NCI-H1930 (cell line): ENCODE measurements at regions not wholly inside any gene's neighbourhood (a gene's known extent, or its start where the extent isn't known, plus 50 kb on each side); places are given as distances from the start of the nearest gene placed in this dataset.
"Not testable (repeated sequence)": the region's sequence is repeated elsewhere in the genome, so short reads cannot be mapped to it uniquely, and the experiment has no call there.

Source experiments
- DNase-seq, 2 experiments: peaks; one replicate each; lab custom pipeline; 2025; lab: John Stamatoyannopoulos, UW

DNA sequence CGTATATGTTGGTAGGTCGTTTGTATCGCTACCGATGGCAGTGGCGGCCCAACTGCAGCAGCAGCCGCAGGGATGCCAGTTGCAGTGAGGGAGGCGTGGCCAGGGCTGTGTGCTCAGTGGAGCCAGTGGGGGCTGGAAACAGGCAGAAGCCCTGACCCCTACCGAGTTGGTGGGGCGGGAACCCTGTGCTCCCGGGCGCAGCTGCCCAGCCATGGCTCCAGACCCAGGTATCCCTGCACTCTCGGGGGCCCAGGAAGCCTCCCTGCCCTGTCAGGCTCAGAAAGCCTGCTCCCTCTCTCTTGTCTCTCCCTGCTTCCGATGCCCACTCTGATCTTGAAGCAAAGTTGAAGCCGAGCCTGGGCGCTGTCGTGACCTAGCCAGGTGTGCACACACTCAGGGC lies 78.6 kb upstream of the ITGB1 start:
- DNase-seq, result no peak

DNA sequence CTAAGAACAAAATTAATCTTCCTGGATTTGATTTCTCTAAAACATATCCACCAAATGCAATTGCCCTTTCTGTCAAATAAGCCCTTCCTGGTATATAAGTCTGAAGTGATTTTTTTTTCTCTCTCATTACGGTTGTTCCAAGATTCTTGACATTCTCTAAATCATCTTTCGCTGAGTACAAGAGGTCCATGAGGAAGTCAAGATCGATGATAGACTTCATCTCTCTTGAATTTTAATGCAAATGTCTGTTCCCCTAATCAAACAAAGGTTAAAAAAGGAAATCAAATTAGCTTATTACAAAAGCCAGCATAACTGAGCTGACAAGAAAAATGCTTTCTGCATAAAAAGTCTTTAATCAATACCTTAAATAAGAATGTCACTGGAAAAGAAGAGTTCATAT lies 77.4 kb upstream of the ITGB1 start:
- DNase-seq, result no peak

- DNase-seq, result no peak
Observed at GRCh38 chr10:33034931-33035330, 76.9 kb upstream of the ITGB1 start.

GRCh38 chr10:33032654-33033151 lies 74.7 kb upstream of the ITGB1 start:
- DNase-seq, result no peak

DNA sequence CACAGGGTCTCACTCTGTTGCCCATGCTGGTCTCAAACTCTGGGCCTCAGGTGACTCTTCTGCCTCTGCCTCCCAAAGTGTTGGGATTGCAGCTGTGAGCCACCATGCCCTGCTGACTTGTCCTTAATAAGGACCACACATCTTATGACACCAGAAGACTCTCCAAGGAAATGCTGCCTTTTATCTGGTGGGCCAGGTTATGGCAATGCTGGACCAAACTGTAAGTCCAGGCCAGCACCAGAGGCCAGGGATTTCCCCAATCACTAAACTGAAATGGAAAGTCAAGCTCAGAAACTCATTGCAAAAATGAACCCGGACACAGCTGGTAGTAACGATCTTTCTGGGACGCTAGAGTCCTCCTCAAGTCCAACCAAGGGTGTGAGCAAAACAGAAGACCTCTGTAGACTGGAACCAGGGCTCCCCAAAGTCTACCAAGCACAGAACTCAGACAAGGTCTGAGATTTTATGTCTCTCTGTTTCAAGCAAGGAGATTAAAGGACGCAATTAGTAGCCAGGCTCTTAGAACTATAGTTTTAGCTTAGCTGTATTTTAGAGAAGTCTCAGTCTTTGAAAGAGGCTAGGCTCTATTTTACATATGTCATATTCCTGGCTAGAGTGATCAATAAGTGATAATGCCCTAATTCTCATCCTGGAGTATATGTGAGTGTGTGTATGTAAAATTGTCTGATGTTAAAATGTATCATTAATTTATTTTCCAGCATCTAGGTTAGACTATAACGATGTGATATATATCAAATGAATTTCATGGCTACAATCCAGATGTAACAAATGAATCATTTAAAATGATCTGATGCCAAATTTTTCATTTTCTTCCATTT lies 74.0 kb upstream of the ITGB1 start:
- DNase-seq, result no peak

DNA sequence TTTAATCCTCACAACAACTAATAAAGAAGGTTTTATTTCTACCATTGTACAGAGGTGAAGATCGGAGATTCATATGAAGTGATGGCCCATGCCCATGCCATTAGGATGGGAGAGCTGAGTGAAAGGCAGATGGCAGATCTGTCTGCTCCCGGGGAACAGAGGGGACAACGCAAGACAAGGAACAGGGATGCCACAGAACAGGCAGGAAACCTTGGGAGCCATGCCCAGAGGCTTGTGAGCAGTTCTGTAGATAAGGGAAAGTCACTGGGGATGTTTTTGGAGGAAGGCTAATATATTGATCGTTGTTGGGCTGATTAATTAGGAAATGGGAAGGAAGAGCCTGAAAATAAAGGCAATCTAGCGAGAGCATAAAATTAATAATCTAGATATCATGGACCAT lies 73.1 kb upstream of the ITGB1 start:
- no peak for DNase-seq

GRCh38 chr10:33028515-33028914 lies 70.5 kb upstream of the ITGB1 start:
- not testable (repeated sequence) for DNase-seq

- no peak for DNase-seq
Observed at GRCh38 chr10:33027088-33027487, 69.1 kb upstream of the ITGB1 start.

DNA sequence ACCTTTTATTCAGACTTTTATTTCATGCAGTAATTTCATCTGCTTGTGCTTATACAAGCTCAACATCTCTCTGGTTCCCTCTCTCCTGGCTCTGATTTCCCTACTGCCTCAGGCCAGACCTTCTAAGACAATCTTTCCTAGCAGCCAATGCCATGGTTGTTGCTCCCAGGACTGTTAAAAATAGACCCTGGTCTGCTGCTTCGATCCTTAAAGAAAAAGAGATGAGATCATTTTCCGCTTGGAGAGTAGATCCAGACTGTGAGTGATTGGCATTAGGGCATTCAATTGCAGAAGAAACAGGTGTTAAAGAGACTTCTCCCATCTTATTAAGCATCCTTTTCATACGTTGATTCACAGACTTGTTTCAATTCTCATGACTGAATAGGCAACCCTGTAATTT lies 68.4 kb upstream of the ITGB1 start:
- DNase-seq, result no peak

- DNase-seq, result no peak
Observed at GRCh38 chr10:33025910-33026309, 67.9 kb upstream of the ITGB1 start.

- no peak for DNase-seq
Observed at GRCh38 chr10:33025039-33025438, 67.0 kb upstream of the ITGB1 start.

DNA sequence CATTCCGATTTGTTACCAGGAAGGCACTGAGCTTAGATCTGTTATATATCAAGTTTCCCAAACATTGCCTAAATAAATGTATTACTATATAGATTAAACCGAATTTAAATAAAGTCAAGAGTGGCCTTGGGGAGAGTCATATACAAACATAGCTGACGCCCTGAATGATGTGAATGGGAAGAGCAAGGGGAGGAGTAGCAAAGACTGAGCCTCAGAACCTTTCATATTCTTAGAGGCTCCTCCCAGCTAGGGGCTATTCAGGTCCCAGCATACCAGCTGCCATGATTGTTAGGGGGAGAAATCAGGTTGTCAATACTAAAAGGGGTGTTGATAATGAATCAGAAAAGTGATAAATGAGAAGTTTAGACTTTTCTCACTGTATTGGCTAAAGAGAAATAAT lies 64.7 kb upstream of the ITGB1 start:
- no peak for DNase-seq

DNA sequence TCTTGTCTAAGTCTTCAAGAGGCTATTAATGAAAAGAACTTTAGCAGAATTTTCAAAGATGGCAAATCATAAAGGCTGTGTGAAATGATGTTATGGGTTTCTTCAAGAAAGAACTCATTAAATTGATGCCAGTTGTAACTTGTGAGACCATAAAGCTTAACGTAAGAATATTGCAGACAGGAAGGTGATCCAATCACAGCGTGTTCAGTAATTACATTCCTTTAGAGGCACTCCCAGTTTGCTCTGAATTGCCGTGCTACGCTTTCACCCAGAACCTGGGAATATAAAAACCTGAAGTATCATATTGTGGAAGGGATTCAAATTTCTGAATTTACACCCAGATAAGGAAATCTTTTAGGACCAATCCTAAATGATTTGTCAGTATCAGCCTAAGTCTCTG lies 64.1 kb upstream of the ITGB1 start:
- DNase-seq, result no peak

- DNase-seq, result no peak
Observed at GRCh38 chr10:33016988-33017387, 59.0 kb upstream of the ITGB1 start.

GRCh38 chr10:33015761-33016547 lies 57.9 kb upstream of the ITGB1 start:
- no peak for DNase-seq

DNA sequence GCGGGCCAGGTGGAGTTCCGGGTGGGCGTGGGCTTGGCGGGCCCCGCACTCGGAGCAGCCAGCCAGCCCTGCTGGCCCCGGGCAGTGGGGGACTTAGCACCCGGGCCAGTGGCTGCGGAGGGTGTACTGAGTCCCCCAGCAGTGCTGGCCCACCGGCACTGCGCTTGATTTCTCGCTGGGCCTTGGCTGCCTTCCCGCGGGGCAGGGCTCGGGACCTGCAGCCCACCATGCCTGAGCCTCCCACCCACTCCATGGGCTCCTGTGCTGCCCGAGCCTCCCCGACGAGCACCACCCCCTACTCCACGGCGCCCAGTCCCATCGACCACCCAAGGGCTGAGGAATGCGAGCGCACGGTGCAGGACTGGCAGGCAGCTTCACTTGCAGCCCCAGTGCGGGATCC lies 55.3 kb upstream of the ITGB1 start:
- DNase-seq, result not testable (repeated sequence)

- no peak for DNase-seq
Observed at GRCh38 chr10:33012306-33012705, 54.3 kb upstream of the ITGB1 start.

DNA sequence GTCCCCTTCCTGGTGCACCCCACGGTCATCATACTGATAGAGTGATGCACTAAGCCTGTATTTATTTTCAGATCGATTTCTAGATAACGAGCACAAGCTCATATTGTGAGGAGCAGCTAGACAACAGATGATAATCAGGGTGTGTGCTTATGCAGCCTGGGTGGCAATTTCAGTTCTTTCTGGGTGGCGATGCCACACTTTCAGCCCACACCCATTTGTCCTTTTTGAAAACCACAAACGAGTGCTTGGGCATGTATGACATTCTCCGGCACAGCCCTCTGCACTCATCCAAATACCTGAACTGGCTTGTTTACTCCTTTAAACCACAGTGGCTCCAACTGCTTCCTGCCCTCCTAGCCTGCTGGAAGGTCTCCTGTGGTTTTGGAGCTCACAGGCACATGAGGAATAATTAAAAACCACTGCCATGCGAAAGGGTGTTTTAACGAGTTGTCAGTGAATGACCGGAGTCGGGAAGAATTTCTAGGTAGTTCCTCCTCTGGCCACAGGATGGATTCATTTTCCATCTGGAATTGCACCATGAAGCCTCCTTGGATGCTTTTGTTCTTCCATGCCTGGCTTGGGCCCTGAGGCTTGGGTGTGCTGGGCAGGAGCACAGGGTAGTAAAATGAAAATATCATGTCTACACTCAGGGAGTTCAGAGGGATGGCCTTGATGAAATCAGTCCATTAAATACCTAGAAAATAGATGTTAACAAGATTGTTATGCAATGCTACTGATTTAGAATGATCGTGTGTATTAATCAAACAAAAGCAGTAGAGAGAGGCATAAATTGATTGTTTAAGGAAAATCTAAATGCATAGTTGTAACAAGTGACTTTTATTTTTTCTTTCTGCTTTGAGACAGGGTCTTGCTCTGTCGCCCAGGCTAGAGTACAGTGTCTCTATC lies 52.4 kb upstream of the ITGB1 start:
- DNase-seq, result no peak

GRCh38 chr10:33009244-33010131 lies 51.5 kb upstream of the ITGB1 start:
- no peak for DNase-seq

DNA sequence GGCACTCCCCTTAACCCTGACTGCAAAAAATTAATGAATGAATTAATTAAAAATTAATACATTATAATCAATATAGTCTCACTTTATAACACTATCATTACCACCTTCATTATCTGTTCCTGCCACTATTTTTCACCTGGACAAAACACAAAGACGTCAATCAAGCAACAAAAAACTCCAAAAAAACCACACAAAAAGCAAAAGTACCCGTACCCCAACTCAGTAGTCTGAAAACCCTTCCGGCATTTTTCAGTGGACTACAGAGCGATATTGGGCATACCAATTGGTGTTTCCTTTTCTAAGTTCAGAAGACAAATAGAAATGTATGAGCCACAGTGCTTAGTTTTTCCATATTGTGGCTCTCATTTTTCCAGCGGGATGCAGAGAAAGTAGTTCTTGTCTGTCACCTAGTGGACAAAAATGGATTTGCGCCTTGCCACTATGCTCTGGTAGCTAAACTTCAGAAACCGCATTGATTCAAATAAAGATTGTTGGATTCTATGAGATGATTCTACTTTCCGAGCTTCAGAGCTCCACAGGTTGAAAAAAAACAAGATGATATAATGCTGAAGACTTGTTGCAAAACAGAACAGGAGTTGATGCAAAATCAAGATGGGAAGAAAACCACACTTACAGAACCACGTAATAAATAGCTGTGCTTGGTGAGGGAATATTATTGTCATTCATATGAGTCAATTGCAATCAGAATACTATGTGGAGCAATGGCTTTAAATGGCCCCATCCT lies 50.6 kb upstream of the ITGB1 start:
- DNase-seq, result peak in 1 of 2 experiments; percentile 0
